Ramos (cell line): ENCODE measurements at regions not wholly inside any gene's neighbourhood (a gene's known extent, or its start where the extent isn't known, plus 50 kb on each side); places are given as distances from the start of the nearest gene placed in this dataset.

Source experiments
- in situ Hi-C: fragments of 300-500 bp; cut with MboI; formaldehyde crosslinking; loops from one replicate; pipeline ENCODE4 v1.14.3; 2022; ENCODE audit warnings: low sequenced_read_pairs; ENCODE audit not compliant: unreplicated experiment

GRCh38 chr4:180197471-180197870, 2045.7 kb upstream of the TENM3 start:
- in situ Hi-C loops: no loop called here

GRCh38 chr4:180203349-180203748, 2039.9 kb upstream of the TENM3 start:
- in situ Hi-C loops: no loop called here

- in situ Hi-C loops: no loop called here
These were observed 2037.9 kb upstream of the TENM3 start for GRCh38 chr4:180205276-180205675.

- in situ Hi-C loops: no loop called here
These were observed 2035.3 kb upstream of the TENM3 start for GRCh38 chr4:180207921-180208320.

- in situ Hi-C loops: no loop called here
These were observed 2026.1 kb upstream of the TENM3 start for GRCh38 chr4:180217070-180217469.

GRCh38 chr4:180219080-180219479, 2024.1 kb upstream of the TENM3 start:
- in situ Hi-C loops: no loop called here

- in situ Hi-C loops: no loop called here
These were observed 2017.2 kb upstream of the TENM3 start for GRCh38 chr4:180225977-180226376.

- in situ Hi-C loops: no loop called here
These were observed 2008.5 kb upstream of the TENM3 start for GRCh38 chr4:180234730-180235129.

GRCh38 chr4:180240670-180241069, 2002.5 kb upstream of the TENM3 start:
- in situ Hi-C loops: no loop called here

- in situ Hi-C loops: no loop called here
These were observed 1989.8 kb upstream of the TENM3 start for GRCh38 chr4:180253419-180253818.

- in situ Hi-C loops: no loop called here
These were observed 1981.9 kb upstream of the TENM3 start for GRCh38 chr4:180261346-180261745.

GRCh38 chr4:180280076-180280475, 1963.1 kb upstream of the TENM3 start:
- in situ Hi-C loops: no loop called here

GRCh38 chr4:180280726-180281297, 1962.4 kb upstream of the TENM3 start:
- in situ Hi-C loops: no loop called here

GRCh38 chr4:180281724-180282123, 1961.5 kb upstream of the TENM3 start:
- in situ Hi-C loops: no loop called here

- in situ Hi-C loops: no loop called here
These were observed 1958.9 kb upstream of the TENM3 start for GRCh38 chr4:180284267-180284666.

- in situ Hi-C loops: no loop called here
These were observed 1957.4 kb upstream of the TENM3 start for GRCh38 chr4:180285796-180286195.

- in situ Hi-C loops: no loop called here
These were observed 1950.9 kb upstream of the TENM3 start for GRCh38 chr4:180292339-180292738.

- in situ Hi-C loops: no loop called here
These were observed 1947.1 kb upstream of the TENM3 start for GRCh38 chr4:180296036-180296599.

GRCh38 chr4:180304321-180304720, 1938.9 kb upstream of the TENM3 start:
- in situ Hi-C loops: no loop called here

GRCh38 chr4:180310616-180311015, 1932.6 kb upstream of the TENM3 start:
- in situ Hi-C loops: no loop called here

GRCh38 chr4:180314972-180315371, 1928.2 kb upstream of the TENM3 start:
- in situ Hi-C loops: no loop called here

GRCh38 chr4:180330521-180330920, 1912.7 kb upstream of the TENM3 start:
- in situ Hi-C loops: no loop called here
